ENCODE measurements at regions not wholly inside any gene's neighbourhood (a gene's known extent, or its start where the extent isn't known, plus 50 kb on each side); places are given as distances from the start of the nearest gene placed in this dataset.

- TF ChIP-seq EP300 (IDR thresholded peaks at IDR 0.05) (no peak), POLR2A (IDR thresholded peaks at IDR 0.05) (no peak), CTCF (IDR thresholded peaks at IDR 0.05) (no peak), POLR2AphosphoS5 (IDR thresholded peaks at IDR 0.05) (no peak)
These were observed 150.7 kb upstream of the KLF7 start for GRCh38 chr2:207316484-207316883.

Measured in stomach (tissue), 4 donors.